ENCODE measurements at regions not wholly inside any gene's neighbourhood (a gene's known extent, or its start where the extent isn't known, plus 50 kb on each side); places are given as distances from the start of the nearest gene placed in this dataset.

- Histone ChIP-seq H3K36me3 (replicated peaks; ENCODE audit: insufficient read depth, low read length) (no peaks in the 10 kb centered on the region), H3K27me3 (replicated peaks; ENCODE audit: insufficient read depth, low read length) (no peaks in the 10 kb centered on the region), H2AFZ (ENCODE audit: low read length) (no peak overlapping the region), H3K9me3 (replicated peaks; ENCODE audit: insufficient read depth, low read length) (no peaks in the 10 kb centered on the region), H3F3A (ENCODE audit: insufficient read depth, low read length) (no peaks in the 10 kb centered on the region), H4K20me1 (ENCODE audit: insufficient read depth, low read length) (no peaks in the 10 kb centered on the region), H3K4me2 (ENCODE audit: low read depth, low read length) (no peak overlapping the region), H3K4me3 (ENCODE audit: low read length) (no peak overlapping the region), H3K4me1 (ENCODE audit: low read length) (no peaks in the 10 kb centered on the region), H3K9ac (ENCODE audit: low read length) (no peak overlapping the region), H3K27ac (ENCODE audit: low read length) (no peak overlapping the region), H3K79me2 (ENCODE audit: low read length) (no peaks in the 10 kb centered on the region), H3K9me2 (replicated peaks; ENCODE audit: insufficient read depth, low read length) (no peaks in the 10 kb centered on the region)
- TF ChIP-seq CTCF (IDR thresholded peaks at IDR 0.05; ENCODE audit: low read length): no peak
- no peak for TF ChIP-seq EZH2 (optimal IDR thresholded peaks at IDR 0.05; ENCODE audit: low read depth, low read length)
- TF ChIP-seq EZH2phosphoT487 (IDR thresholded peaks at IDR 0.05; ENCODE audit: low read length): no peak
- no peak for DNase-seq
Observed at GRCh38 chr2:19631871-19632270, 269.9 kb downstream of the TTC32 start.

GRCh38 chr2:19630921-19631320, 270.9 kb downstream of the TTC32 start:
- H3K4me1 ChIP-seq (ENCODE audit: low read length): no peaks in the 10 kb centered on the region

GRCh38 chr2:19627359-19627758, 268.9 kb upstream of the OSR1 start:
- Histone ChIP-seq H3K79me2 (ENCODE audit: low read length) (no peaks in the 10 kb centered on the region), H4K20me1 (ENCODE audit: insufficient read depth, low read length) (no peaks in the 10 kb centered on the region), H2AFZ (ENCODE audit: low read length) (no peak overlapping the region), H3K4me1 (ENCODE audit: low read length) (no peaks in the 10 kb centered on the region), H3K9me3 (replicated peaks; ENCODE audit: insufficient read depth, low read length) (no peaks in the 10 kb centered on the region), H3K9ac (ENCODE audit: low read length) (no peak overlapping the region), H3K9me2 (replicated peaks; ENCODE audit: insufficient read depth, low read length) (no peaks in the 10 kb centered on the region), H3K4me2 (ENCODE audit: low read depth, low read length) (no peak overlapping the region), H3F3A (ENCODE audit: insufficient read depth, low read length) (no peaks in the 10 kb centered on the region), H3K27ac (ENCODE audit: low read length) (no peak overlapping the region), H3K4me3 (ENCODE audit: low read length) (no peak overlapping the region), H3K27me3 (replicated peaks; ENCODE audit: insufficient read depth, low read length) (no peaks in the 10 kb centered on the region), H3K36me3 (replicated peaks; ENCODE audit: insufficient read depth, low read length) (no peaks in the 10 kb centered on the region)
- DNase-seq: no peak
- TF ChIP-seq CTCF (IDR thresholded peaks at IDR 0.05; ENCODE audit: low read length) (no peak), EZH2 (optimal IDR thresholded peaks at IDR 0.05; ENCODE audit: low read depth, low read length) (no peak), EZH2phosphoT487 (IDR thresholded peaks at IDR 0.05; ENCODE audit: low read length) (no peak)

More at GRCh38 chr2:19630921-19631320, 270.9 kb downstream of the TTC32 start:
- Histone ChIP-seq H3K27me3 (replicated peaks; ENCODE audit: insufficient read depth, low read length) (no peaks in the 10 kb centered on the region), H3K79me2 (ENCODE audit: low read length) (no peaks in the 10 kb centered on the region), H3K9me2 (replicated peaks; ENCODE audit: insufficient read depth, low read length) (no peaks in the 10 kb centered on the region), H2AFZ (ENCODE audit: low read length) (no peak overlapping the region), H3F3A (ENCODE audit: insufficient read depth, low read length) (no peaks in the 10 kb centered on the region), H3K36me3 (replicated peaks; ENCODE audit: insufficient read depth, low read length) (no peaks in the 10 kb centered on the region), H3K4me2 (ENCODE audit: low read depth, low read length) (no peak overlapping the region), H3K9me3 (replicated peaks; ENCODE audit: insufficient read depth, low read length) (no peaks in the 10 kb centered on the region), H3K9ac (ENCODE audit: low read length) (no peak overlapping the region), H3K4me3 (ENCODE audit: low read length) (no peak overlapping the region), H3K27ac (ENCODE audit: low read length) (no peak overlapping the region), H4K20me1 (ENCODE audit: insufficient read depth, low read length) (no peaks in the 10 kb centered on the region)
- TF ChIP-seq EZH2 (optimal IDR thresholded peaks at IDR 0.05; ENCODE audit: low read depth, low read length) (no peak), EZH2phosphoT487 (IDR thresholded peaks at IDR 0.05; ENCODE audit: low read length) (no peak), CTCF (IDR thresholded peaks at IDR 0.05; ENCODE audit: low read length) (no peak)
- DNase-seq: no peak

Measured in MM.1S (cell line).